OCI-LY1 (cell line): ENCODE measurements at regions not wholly inside any gene's neighbourhood (a gene's known extent, or its start where the extent isn't known, plus 50 kb on each side); places are given as distances from the start of the nearest gene placed in this dataset.

Source experiments
- CTCF ChIP-seq: fragments of 200-600 bp; sonication (generic), shearing (Covaris generic); IDR thresholded peaks from 2 replicates; pipeline ENCODE4 v1.5.1; 2017; ENCODE audit warnings: mild to moderate bottlenecking, antibody characterized with exemption, low read length, moderate library complexity, mixed read lengths
- EZH2 ChIP-seq: fragments of 200-600 bp; sonication (generic), shearing (Covaris generic); IDR thresholded peaks from 2 replicates; pipeline ENCODE4 v1.8.0; 2017; ENCODE audit warnings: borderline replicate concordance, mixed run types, mild to moderate bottlenecking, antibody characterized with exemption, low read length, moderate library complexity, mixed read lengths

- TF ChIP-seq EZH2, result no peak
- TF ChIP-seq CTCF, result no peak
Measured at GRCh38 chr12:14211947-14212387, 153.5 kb upstream of the ATF7IP start.
